Mesendoderm (in vitro differentiated cells): ENCODE measurements at regions not wholly inside any gene's neighbourhood (a gene's known extent, or its start where the extent isn't known, plus 50 kb on each side); places are given as distances from the start of the nearest gene placed in this dataset.

Source experiments
- DNase-seq: peaks from one replicate; pipeline ENCODE4 v3.0.0; 2013
- H2AK5ac ChIP-seq: 2 replicates; pipeline ENCODE4 v1.6.1; 2013; ENCODE audit warnings: low read length, inconsistent platforms
- H2BK120ac ChIP-seq: 2 replicates; pipeline ENCODE4 v1.6.1; 2013; ENCODE audit warnings: low read depth, mild to moderate bottlenecking, low read length, moderate library complexity, mixed read lengths
- H2BK15ac ChIP-seq: replicated peaks from 2 replicates; pipeline ENCODE4 v1.6.1; 2013; ENCODE audit warnings: low read depth, mild to moderate bottlenecking, moderate library complexity
- H2BK5ac ChIP-seq: 2 replicates; pipeline ENCODE4 v1.6.1; 2013; ENCODE audit warnings: low read length, inconsistent platforms
- H3K18ac ChIP-seq: 2 replicates; pipeline ENCODE4 v1.6.1; 2013; ENCODE audit warnings: mild to moderate bottlenecking, low read length, mixed read lengths
- H3K23ac ChIP-seq: one replicate; pipeline ENCODE4 v1.6.1; 2013; ENCODE audit warnings: low read length
- H3K27ac ChIP-seq: 2 replicates; pipeline ENCODE4 v1.5.1; 2013; ENCODE audit warnings: low read depth, mild to moderate bottlenecking, inconsistent platforms, low read length, moderate library complexity
- H3K27me3 ChIP-seq: 2 replicates; pipeline ENCODE4 v1.6.1; 2013; ENCODE audit warnings: low read length, control low read depth, mild to moderate bottlenecking, inconsistent platforms; ENCODE audit not compliant: insufficient read depth, poor library complexity
- H3K36me3 ChIP-seq: 2 replicates; pipeline ENCODE4 v1.6.1; 2013; ENCODE audit warnings: low read length, inconsistent platforms; ENCODE audit not compliant: control insufficient read depth, insufficient read depth
- H3K4ac ChIP-seq: one replicate; pipeline ENCODE4 v1.6.1; 2013; ENCODE audit warnings: low read depth, mild to moderate bottlenecking, low read length, moderate library complexity
- H3K4me1 ChIP-seq: 2 replicates; pipeline ENCODE4 v1.6.1; 2013; ENCODE audit warnings: low read depth, low read length, inconsistent platforms; ENCODE audit not compliant: control insufficient read depth
- H3K4me2 ChIP-seq: 2 replicates; pipeline ENCODE4 v1.6.1; 2013; ENCODE audit warnings: low read length
- H3K4me3 ChIP-seq: 2 replicates; pipeline ENCODE4 v1.5.1; 2013; ENCODE audit warnings: mild to moderate bottlenecking, low read length
- H3K56ac ChIP-seq: one replicate; pipeline ENCODE4 v1.6.1; 2013; ENCODE audit warnings: low read length
- H3K79me1 ChIP-seq: 2 replicates; pipeline ENCODE4 v1.6.1; 2013; ENCODE audit warnings: low read length, inconsistent platforms
- H3K79me2 ChIP-seq: 2 replicates; pipeline ENCODE4 v1.6.1; 2013; ENCODE audit warnings: mild to moderate bottlenecking, low read length; ENCODE audit not compliant: control insufficient read depth, insufficient read depth
- H3K9ac ChIP-seq: 2 replicates; pipeline ENCODE4 v1.6.1; 2013; ENCODE audit warnings: low read length, inconsistent platforms
- H4K5ac ChIP-seq: one replicate; pipeline ENCODE4 v1.6.1; 2013; ENCODE audit warnings: low read length
- H4K8ac ChIP-seq: one replicate; pipeline ENCODE4 v1.6.1; 2013; ENCODE audit warnings: low read depth, mild to moderate bottlenecking, control low read depth, low read length, moderate library complexity
- WGBS: extraction: QIAGEN DNeasy Blood & Tissue Kit; methylation state at CpG from one replicate; pipeline ENCODE4 v1.1.7; 2013; ENCODE audit warnings: low lambda C conversion rate, missing lambda C conversion rate; ENCODE audit not compliant: insufficient coverage; ENCODE audit errors: extremely low coverage; 5-methylcytosine and 5-hydroxymethylcytosine counted together

DNA sequence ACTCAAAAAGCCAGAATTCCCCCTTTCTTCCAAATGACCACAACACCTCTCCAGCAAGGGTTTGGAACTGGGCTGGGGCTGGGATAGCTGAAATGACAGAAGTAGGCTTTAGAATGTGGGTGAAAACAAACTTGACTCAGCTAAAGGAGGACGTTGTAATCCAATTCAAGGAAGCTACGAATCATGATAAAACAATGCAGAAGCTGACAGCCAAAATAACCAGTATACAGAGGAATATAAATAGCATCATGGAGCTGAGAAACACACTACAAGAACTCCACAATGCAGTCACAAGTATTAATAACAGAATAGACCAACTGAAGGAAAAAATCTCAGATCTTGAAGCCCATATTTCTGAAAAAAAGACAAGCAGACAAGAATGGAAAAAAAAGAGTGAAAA, 95.8 kb upstream of the TET2 start:
- Histone ChIP-seq H3K4me3 (no peak overlapping the region), H2BK5ac (no peak overlapping the region), H3K4ac (no peak overlapping the region), H2BK120ac (no peak overlapping the region), H3K4me2 (no peak overlapping the region), H2BK15ac (no peak overlapping the region), H4K5ac (no peak overlapping the region), H3K36me3 (no peaks in the 10 kb centered on the region), H3K27me3 (no peaks in the 10 kb centered on the region), H3K27ac (no peak overlapping the region), H3K79me1 (no peaks in the 10 kb centered on the region), H4K8ac (no peak overlapping the region), H3K18ac (no peak overlapping the region), H3K79me2 (no peaks in the 10 kb centered on the region), H3K4me1 (no peaks in the 10 kb centered on the region), H2AK5ac (no peak overlapping the region), H3K9ac (no peak overlapping the region), H3K23ac (no peak overlapping the region), H3K56ac (no peak overlapping the region)
- WGBS: no CpG with 5 or more reads among the region's 2 CpGs
- no peak for DNase-seq

DNA sequence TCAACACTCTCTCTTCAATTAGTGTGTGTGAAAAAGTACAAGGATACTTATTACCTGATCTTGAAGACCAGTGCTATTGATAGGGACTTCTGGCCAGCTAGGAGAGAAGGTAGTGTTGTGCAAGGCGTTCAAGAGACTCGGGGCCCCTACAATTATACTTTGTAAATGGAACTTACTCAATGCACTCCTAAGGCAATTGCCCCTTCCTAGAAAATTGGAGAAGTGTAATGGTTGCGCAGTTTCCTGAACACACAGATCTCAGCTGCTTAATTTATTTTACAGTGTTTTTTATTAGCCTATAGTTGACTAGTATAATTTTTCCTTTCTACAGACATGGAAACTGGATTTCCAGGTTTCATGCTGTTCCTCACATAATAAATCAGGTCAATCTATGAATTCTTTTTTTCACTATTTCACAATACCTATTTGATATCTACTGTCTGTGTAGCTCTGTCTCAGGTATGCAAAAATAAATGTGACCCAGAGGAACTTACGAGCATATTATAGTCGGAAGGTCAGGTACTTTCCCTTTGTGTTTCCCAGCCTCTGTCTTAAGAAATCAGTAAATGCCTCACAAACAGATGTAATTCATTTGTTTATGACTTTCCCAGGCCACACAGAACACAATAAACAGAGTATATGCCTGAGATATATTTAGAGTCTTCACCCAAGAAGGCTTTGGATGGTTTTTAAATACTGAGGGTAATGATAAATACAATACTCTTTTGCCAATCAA, 89.1 kb upstream of the TET2 start:
- Histone ChIP-seq H3K27me3 (no peaks in the 10 kb centered on the region), H3K18ac (no peak overlapping the region), H4K5ac (no peak overlapping the region), H2BK5ac (no peak overlapping the region), H3K9ac (no peak overlapping the region), H2AK5ac (no peak overlapping the region), H3K4me1 (no peaks in the 10 kb centered on the region), H3K27ac (no peak overlapping the region), H3K36me3 (no peaks in the 10 kb centered on the region), H3K4me3 (no peak overlapping the region), H3K56ac (no peak overlapping the region), H3K23ac (no peak overlapping the region), H2BK120ac (no peak overlapping the region), H2BK15ac (no peak overlapping the region), H4K8ac (no peak overlapping the region), H3K4ac (no peak overlapping the region), H3K4me2 (no peak overlapping the region), H3K79me1 (no peaks in the 10 kb centered on the region), H3K79me2 (no peaks in the 10 kb centered on the region)
- WGBS: no CpG with 5 or more reads among the region's 5 CpGs
- no peak for DNase-seq

DNA sequence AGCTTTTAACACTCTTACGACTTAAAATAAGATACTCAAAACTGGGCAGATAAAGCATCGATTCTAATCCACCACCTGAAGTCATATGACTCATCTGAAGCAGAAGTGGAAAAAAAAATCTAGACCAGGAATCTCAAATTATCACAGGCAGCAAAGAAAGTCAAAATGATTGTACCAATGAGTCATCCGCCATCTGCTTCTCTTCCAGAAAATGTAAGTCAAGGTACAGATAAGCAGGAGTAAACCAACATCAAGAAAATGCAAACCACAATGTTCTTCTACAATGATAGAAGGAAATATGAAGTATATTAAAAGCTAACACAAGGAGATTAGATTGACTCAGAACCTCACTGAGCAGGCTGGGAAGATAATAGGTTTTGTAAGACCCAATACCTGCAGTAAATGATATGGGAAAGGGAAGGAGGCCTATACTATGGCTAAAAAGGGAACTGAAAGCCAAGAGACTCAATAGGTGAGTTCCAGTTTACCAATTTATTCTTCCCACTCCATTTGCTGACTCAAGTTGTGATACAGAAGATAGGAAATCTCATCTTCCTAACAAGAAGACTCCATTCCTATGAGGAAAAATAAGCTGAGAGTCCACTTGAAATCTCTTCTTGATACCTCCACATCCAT, 88.4 kb upstream of the TET2 start:
- H4K5ac ChIP-seq: no peak overlapping the region
- H2BK120ac ChIP-seq: no peak overlapping the region
- H3K4me3 ChIP-seq: no peak overlapping the region
- H3K79me2 ChIP-seq: no peaks in the 10 kb centered on the region
- H3K4me1 ChIP-seq: no peaks in the 10 kb centered on the region
- H3K27me3 ChIP-seq: no peaks in the 10 kb centered on the region
- no peak overlapping the region for H2BK5ac ChIP-seq
- no peak overlapping the region for H3K18ac ChIP-seq
- no peak overlapping the region for H2AK5ac ChIP-seq
- H3K36me3 ChIP-seq: no peaks in the 10 kb centered on the region
- no peak overlapping the region for H4K8ac ChIP-seq
- no peak for DNase-seq
- no peak overlapping the region for H3K9ac ChIP-seq
- H3K79me1 ChIP-seq: no peaks in the 10 kb centered on the region
- H3K56ac ChIP-seq: no peak overlapping the region
- WGBS: no CpG with 5 or more reads among the region's 3 CpGs
- no peak overlapping the region for H3K4ac ChIP-seq
- no peak overlapping the region for H2BK15ac ChIP-seq
- no peak overlapping the region for H3K4me2 ChIP-seq
- no peak overlapping the region for H3K27ac ChIP-seq
- H3K23ac ChIP-seq: no peak overlapping the region

DNA sequence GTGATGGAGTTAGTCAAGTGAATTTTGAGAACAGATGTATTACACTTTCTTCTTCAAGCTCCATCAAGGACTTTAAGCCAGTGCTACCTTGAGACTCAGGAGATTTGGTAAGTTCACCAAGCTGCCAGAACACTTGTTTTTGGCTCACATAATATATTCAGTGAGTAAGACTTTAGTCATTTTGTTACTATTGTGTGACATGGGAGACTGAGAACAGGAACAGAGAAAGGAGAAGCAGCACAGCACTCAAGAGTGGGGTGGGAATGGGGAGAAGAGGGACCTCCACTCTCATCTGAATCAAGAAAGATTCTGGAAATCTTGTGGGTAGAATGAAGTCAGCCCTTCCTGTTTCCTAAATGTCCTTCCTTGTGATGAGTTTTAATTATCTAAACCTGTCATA, 87.3 kb upstream of the TET2 start:
- Histone ChIP-seq H3K4me3 (no peak overlapping the region), H3K36me3 (no peaks in the 10 kb centered on the region), H3K56ac (no peak overlapping the region), H4K5ac (no peak overlapping the region), H2BK5ac (no peak overlapping the region), H3K9ac (no peak overlapping the region), H4K8ac (no peak overlapping the region), H2BK15ac (no peak overlapping the region), H3K4me2 (no peak overlapping the region), H3K27me3 (no peaks in the 10 kb centered on the region), H2BK120ac (no peak overlapping the region), H3K4me1 (no peaks in the 10 kb centered on the region), H3K23ac (no peak overlapping the region), H3K27ac (no peak overlapping the region), H3K4ac (no peak overlapping the region), H2AK5ac (no peak overlapping the region), H3K79me2 (no peaks in the 10 kb centered on the region), H3K18ac (no peak overlapping the region), H3K79me1 (no peaks in the 10 kb centered on the region)
- DNase-seq: no peak

DNA sequence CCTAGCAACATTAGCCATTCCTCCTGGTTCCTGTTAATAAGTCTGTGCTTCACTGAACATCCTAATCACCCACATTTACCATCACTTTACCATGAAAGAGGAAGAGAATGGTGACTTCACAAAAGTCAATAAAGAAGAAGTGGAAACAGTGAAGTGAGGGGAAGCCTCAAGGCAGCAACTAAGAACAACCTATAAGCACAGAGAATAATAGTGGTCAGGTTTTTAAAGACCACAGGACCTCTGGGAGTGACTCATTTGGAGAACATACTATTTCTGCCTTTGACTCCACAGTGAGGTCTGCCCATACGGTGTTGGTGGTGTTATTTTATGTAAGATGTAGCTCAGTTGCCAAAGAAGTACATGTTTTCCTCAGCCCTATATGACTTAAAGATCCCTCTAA, 86.0 kb upstream of the TET2 start:
- Histone ChIP-seq H3K27me3 (no peaks in the 10 kb centered on the region), H3K27ac (no peak overlapping the region), H3K4me3 (no peak overlapping the region), H3K18ac (no peak overlapping the region), H2BK15ac (no peak overlapping the region), H3K56ac (no peak overlapping the region), H3K9ac (no peak overlapping the region), H2AK5ac (no peak overlapping the region), H3K23ac (no peak overlapping the region), H2BK120ac (no peak overlapping the region), H3K4me1 (no peaks in the 10 kb centered on the region), H3K4me2 (no peak overlapping the region), H3K79me2 (no peaks in the 10 kb centered on the region), H4K5ac (no peak overlapping the region), H3K36me3 (no peaks in the 10 kb centered on the region), H3K79me1 (no peaks in the 10 kb centered on the region), H2BK5ac (no peak overlapping the region), H4K8ac (no peak overlapping the region), H3K4ac (no peak overlapping the region)
- peak; percentile 12 for DNase-seq
- WGBS: no CpG with 5 or more reads among the region's 1 CpG
